Transverse colon (tissue), 3 donors: ENCODE measurements at regions not wholly inside any gene's neighbourhood (a gene's known extent, or its start where the extent isn't known, plus 50 kb on each side); places are given as distances from the start of the nearest gene placed in this dataset.

Experiments used
- EP300 ChIP-seq: sonication (generic); formaldehyde crosslinking; IDR thresholded peaks from one replicate; pipeline ENCODE4 v1.6.1; 2017; ENCODE audit warnings: antibody characterized with exemption, low read depth
- TF ChIP-seq, protein P1 (sequence below), 5 experiments: fragments of 200-600 bp in 3 of 5; fragments of 450-650 bp in 2 of 5; sonication (generic) in 3 of 5; IDR thresholded peaks; 1 replicate in 2 of 5; 2 replicates in 3 of 5; pipeline ENCODE4 v1.5.1; 2016 to 2017; ENCODE audit warnings: antibody characterized with exemption in 5 of 5, inconsistent platforms in 3 of 5, mild to moderate bottlenecking in 2 of 5, moderate library complexity in 1 of 5

DNA sequence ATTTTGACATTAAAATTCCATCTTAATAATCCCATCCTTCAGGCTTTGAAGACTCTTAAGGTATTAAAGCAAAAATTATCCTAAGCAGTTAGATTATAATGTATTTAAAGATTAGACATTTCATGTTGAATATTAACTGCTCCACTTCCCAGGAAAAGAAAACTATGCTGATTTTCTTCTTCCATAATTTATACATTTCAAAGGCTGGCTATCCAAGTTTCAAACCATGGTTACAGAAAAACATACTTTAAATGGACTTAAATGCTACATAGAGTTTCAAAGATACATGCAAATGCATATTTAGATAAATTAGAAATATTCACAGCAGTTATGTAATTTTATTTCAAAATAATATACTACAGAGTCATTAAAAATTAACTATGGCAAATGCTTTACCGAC lies 1505.6 kb upstream of the ZEB2 start:
- TF ChIP-seq, protein P1, sequence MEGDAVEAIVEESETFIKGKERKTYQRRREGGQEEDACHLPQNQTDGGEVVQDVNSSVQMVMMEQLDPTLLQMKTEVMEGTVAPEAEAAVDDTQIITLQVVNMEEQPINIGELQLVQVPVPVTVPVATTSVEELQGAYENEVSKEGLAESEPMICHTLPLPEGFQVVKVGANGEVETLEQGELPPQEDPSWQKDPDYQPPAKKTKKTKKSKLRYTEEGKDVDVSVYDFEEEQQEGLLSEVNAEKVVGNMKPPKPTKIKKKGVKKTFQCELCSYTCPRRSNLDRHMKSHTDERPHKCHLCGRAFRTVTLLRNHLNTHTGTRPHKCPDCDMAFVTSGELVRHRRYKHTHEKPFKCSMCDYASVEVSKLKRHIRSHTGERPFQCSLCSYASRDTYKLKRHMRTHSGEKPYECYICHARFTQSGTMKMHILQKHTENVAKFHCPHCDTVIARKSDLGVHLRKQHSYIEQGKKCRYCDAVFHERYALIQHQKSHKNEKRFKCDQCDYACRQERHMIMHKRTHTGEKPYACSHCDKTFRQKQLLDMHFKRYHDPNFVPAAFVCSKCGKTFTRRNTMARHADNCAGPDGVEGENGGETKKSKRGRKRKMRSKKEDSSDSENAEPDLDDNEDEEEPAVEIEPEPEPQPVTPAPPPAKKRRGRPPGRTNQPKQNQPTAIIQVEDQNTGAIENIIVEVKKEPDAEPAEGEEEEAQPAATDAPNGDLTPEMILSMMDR (IDR thresholded peaks at IDR 0.05): no peak
- no peak for TF ChIP-seq EP300
